ENCODE measurements at regions not wholly inside any gene's neighbourhood (a gene's known extent, or its start where the extent isn't known, plus 50 kb on each side); places are given as distances from the start of the nearest gene placed in this dataset.

DNA sequence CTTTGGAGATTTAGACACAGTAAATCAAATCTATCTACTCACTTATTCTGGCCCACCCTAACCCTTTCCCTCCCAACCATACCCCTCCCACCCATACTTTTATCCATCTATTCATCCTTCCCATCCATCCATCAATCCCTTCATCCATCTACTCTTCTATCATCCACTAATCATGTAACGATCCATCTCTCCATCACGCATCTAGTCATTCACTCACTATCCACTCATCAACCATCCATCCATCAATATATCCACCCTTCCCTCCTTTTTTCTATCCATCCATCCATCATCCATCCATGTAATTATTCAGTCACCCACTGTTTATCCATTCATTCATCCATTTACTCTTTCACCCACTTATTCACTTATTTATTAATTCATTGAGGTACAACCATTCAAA lies 74.0 kb downstream of the FOXD2 start:
- no peak for DNase-seq (ENCODE audit: low read depth in 1 of 2, low spot score in 1 of 2)
- in situ Hi-C loops (cut with HindIII; ENCODE audit: low pct_unique_long_range_greater_than_20kb, low sequenced_read_pairs): no loop called here
- TF ChIP-seq JUND (IDR thresholded peaks at IDR 0.05; ENCODE audit: low read depth): no peak

DNA sequence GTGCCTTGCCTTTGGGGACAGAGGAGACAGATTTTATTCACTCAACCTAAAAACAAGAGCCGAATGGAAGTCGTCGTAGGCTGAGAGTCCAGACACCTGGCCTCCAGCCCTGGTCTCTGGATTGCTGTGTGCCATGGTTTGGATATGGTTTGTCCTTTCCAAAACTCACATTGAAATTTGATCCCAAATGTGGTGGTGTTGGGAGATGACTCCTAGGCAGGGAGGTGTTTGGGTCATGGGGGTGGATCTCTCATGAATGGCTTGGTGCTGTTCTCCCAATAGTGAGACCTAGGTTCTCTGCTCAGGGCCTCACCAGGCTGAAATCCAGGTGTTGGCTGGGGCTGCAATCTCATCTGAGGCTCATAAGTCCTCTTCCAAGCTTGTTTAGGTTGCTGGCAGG lies 75.5 kb downstream of the FOXD2 start:
- TF ChIP-seq JUND (IDR thresholded peaks at IDR 0.05; ENCODE audit: low read depth): no peak
- in situ Hi-C loops (cut with HindIII; ENCODE audit: low pct_unique_long_range_greater_than_20kb, low sequenced_read_pairs): no loop called here
- DNase-seq (ENCODE audit: low read depth in 1 of 2, low spot score in 1 of 2): peak in 1 of 2 experiments; percentile 11

DNA sequence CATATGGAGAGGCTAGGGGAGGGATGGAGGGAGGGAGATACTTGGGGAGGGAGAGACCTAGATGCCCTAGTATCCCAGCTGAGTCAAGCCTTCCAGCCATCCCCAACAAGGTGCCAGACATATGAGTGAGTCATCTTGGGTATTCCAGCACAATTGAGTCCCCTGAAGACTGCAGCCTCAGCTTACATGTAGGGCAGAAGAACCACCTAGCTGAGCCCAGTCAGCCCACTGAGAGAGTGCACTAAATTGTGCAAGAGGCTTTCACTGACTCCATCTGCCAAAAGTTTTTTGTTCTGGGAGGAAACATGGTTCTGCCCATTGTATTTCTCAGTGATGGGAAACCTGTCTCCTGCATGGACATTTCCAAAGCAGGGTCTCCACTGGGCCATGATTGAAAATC lies 76.4 kb downstream of the FOXD2 start:
- no peak for DNase-seq (ENCODE audit: low read depth in 1 of 2, low spot score in 1 of 2)
- in situ Hi-C loops (cut with HindIII; ENCODE audit: low pct_unique_long_range_greater_than_20kb, low sequenced_read_pairs): no loop called here
- no peak for TF ChIP-seq JUND (IDR thresholded peaks at IDR 0.05; ENCODE audit: low read depth)

DNA sequence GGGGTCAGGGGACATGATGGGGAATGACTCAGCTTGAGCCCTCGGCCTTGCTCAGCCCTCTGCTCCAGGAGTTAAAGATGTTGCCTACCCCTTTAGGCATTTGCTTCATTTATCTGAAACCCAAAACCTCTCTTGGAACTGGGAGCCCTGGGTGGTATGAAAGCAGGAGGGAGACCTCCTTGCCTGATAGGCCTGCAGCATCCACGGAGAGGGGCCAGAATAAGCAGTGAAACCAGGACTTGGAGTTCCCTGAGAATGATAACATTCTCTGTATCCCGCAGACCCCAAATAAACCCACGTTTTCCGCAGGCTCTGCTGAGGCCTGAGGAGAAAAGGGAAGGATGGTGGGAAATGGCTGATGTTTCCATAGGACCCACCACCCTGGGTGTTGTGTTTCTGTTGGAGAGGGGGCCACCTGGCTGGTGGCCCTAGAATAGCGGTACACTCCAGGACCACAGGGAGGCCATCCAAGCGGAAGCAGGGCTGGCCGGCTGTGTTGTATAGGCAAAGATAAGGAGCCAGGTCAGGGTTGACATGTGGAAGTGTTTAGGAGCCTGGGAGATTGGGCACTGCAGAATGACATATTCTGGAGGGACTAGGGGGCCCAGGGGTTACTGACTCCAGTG lies 77.4 kb downstream of the FOXD2 start:
- no peak for DNase-seq (ENCODE audit: low read depth in 1 of 2, low spot score in 1 of 2)
- no peak for TF ChIP-seq JUND (IDR thresholded peaks at IDR 0.05; ENCODE audit: low read depth)
- in situ Hi-C loops (cut with HindIII; ENCODE audit: low pct_unique_long_range_greater_than_20kb, low sequenced_read_pairs): no loop called here

DNA sequence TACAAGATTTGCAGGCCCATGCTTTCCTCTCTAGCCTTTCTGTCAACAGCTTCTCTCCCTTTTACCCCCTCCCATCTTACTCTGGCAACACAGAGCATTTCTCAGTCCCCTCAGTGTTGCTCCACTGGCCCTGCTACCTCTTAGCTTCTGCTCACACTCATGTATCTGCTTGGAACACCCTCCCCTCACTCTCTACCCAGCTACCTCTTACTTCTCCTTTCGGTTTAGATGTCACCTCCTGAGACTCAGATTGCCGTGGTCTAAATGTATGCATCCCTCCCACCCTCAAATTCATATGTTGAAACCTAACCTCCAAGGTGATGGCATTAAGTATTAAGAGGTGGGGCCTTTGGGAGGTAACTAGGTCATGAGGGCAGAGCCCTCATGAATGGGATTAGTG lies 80.1 kb downstream of the FOXD2 start:
- no peak for TF ChIP-seq JUND (IDR thresholded peaks at IDR 0.05; ENCODE audit: low read depth)
- no peak for DNase-seq (ENCODE audit: low read depth in 1 of 2, low spot score in 1 of 2)
- in situ Hi-C loops (cut with HindIII; ENCODE audit: low pct_unique_long_range_greater_than_20kb, low sequenced_read_pairs): no loop called here

DNA sequence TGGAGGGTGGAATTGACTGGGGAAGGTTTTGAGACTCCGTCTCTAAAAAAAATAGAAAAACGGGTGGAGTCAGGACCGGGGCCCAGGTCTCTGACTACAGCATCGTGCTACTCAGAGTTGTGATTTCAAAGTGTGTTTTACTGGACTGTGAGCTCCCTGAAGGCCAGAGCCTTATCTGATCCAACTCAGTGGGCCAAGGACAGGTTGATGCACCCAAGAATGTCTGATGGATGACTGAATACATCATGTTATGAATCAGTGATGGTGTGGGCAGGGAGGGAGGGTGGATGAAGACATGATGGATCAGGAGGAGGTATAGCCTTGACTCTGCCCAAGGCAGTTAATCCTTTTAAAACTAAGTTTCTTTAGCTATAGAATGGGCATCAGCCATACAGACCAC lies 81.6 kb downstream of the FOXD2 start:
- in situ Hi-C loops (cut with HindIII; ENCODE audit: low pct_unique_long_range_greater_than_20kb, low sequenced_read_pairs): no loop called here
- TF ChIP-seq JUND (IDR thresholded peaks at IDR 0.05; ENCODE audit: low read depth): no peak
- no peak for DNase-seq (ENCODE audit: low read depth in 1 of 2, low spot score in 1 of 2)

DNA sequence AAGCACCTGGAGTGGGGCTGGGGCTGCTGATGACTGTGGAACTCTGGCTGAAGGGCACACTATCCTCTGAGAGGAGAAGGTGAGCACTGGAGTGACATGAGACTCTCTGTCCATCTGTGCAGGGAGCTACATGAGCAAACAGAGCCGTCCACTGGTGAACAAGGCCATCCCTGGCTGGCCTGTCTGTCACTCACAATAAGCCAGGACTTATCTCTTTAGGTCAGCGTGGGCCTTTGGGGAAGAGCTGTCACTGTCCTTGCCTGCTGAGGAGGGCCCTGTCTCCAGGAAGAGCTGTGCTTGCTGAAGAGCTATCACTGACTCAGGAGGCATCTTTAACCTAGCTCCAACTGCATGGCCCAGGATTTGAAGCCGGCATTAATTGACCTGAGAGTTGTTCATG lies 82.1 kb downstream of the FOXD2 start:
- in situ Hi-C loops (cut with HindIII; ENCODE audit: low pct_unique_long_range_greater_than_20kb, low sequenced_read_pairs): no loop called here
- no peak for DNase-seq (ENCODE audit: low read depth in 1 of 2, low spot score in 1 of 2)
- no peak for TF ChIP-seq JUND (IDR thresholded peaks at IDR 0.05; ENCODE audit: low read depth)

DNA sequence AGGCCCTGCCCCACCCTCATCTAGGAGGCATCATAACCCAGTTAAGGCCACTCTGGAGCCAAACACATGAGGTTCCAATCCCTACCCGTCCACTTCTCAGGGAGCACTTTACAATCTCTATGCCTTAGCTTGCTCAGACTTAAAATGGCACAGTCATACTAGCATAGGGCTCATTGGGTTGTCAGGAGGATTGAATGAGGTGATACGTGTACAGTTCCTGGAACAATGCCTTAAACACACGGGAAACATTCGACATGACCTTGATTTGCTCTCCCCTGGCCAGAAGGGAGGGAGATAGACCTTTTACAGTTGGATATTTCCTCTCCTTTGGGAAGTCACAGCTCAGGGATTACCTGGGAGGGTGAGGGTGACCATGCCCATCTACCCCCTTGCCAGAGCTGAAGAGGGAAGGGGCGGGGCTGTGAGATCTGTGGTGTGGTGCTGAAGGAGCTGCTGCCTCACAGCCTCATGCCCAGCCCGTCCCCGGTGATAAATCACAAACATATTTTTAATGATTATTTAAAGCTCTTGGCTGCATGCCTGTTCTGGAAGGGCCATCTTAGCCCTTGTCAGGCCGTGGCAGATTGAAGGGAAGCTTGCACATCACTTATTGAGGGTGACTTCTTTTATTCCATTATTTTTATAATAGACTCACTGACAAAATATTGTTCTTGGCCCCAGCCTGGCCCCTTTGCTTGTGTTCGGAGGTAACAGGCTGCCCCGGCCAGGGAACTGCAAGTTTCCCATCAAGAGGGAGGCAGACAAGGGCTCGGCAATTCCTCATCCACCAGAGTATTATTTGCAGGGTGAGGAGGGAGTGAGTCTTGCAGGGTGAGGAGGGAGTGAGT lies 83.4 kb downstream of the FOXD2 start:
- DNase-seq (ENCODE audit: low read depth in 1 of 2, low spot score in 1 of 2): no peak
- no peak for TF ChIP-seq JUND (IDR thresholded peaks at IDR 0.05; ENCODE audit: low read depth)
- in situ Hi-C loops (cut with HindIII; ENCODE audit: low pct_unique_long_range_greater_than_20kb, low sequenced_read_pairs): no loop called here

DNA sequence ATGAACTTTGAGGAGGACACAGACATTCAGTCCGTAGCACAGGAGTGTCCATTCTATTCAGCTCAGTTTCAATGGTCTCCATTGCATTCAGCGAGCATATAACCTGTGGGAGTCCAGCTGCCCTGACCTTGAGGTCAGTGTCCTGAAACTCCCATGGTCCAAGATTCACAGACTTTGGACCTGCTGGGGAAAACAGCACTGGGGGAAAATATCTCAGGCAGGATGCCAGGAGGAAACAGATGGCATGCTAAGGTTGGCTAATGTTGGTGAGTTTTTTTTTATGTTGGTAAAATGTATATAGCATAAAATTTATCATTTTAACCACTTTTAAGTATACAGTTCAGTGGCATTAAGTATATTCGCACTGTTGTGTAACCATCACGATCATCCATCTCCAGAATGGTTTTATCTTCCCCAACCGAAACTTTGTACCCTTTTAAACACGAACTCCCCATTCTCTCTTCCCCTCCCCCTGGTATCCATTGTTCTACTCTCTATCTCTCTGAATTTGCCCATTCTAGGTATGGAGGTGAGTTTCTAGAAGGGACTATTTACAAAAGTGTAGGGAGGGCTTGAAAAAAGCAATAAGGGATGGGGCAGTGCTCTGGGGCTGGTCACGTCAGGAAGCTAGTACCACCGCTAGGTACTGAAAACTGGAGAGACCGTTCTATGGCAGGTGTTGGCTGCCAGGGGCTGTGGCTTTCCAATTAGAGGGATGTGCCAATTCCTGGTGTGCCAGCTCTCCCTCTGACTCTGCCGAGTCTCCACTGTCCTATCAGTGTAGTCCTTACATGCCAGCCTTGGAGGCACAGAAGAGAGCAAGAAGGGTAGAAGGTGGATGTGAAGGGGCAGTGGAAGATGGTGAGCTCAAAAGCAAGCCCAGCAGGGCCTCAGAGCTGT lies 85.3 kb downstream of the FOXD2 start:
- DNase-seq (ENCODE audit: low read depth in 1 of 2, low spot score in 1 of 2): no peak
- in situ Hi-C loops (cut with HindIII; ENCODE audit: low pct_unique_long_range_greater_than_20kb, low sequenced_read_pairs): no loop called here
- TF ChIP-seq JUND (IDR thresholded peaks at IDR 0.05; ENCODE audit: low read depth): no peak

DNA sequence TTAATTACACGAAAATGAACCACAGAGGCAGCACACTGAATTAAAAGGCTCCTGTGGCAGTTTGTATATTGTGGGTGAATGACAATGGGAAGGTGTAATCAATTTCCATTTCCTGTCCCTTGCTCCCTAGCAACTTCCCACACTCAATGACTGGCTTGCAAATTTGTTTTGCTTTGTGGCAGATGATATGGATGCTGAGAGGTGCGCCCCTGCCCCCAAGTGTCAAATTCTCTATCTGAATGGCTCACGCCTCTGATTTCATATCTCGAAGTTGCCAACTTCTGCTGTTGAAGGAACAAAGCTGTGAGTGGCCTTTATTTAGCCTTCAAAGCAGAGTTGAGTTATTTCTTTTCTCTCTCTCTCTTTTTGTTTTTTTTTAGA lies 86.0 kb downstream of the FOXD2 start:
- DNase-seq (ENCODE audit: low read depth in 1 of 2, low spot score in 1 of 2): no peak
- in situ Hi-C loops (cut with HindIII; ENCODE audit: low pct_unique_long_range_greater_than_20kb, low sequenced_read_pairs): no loop called here
- TF ChIP-seq JUND (IDR thresholded peaks at IDR 0.05; ENCODE audit: low read depth): no peak

DNA sequence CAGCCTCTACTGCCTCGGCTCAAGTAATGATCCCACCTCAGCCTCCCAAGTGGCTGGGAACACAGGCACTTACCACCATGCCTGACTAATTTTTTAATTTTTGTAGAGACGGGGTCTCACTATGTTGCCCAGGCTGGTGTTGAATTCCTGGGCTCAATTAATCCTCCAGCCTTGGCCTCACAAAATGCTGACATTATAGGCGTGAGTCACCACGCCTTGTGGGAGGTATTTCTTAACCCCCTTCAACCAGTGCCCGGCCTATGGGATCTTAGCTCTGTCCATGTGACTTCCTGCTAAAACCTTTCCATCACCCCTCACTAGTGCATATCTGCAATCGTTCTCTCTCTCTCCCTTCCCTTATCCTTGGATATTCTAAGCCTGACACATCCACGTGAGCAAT lies 86.4 kb downstream of the FOXD2 start:
- no peak for DNase-seq (ENCODE audit: low read depth in 1 of 2, low spot score in 1 of 2)
- TF ChIP-seq JUND (IDR thresholded peaks at IDR 0.05; ENCODE audit: low read depth): no peak
- in situ Hi-C loops (cut with HindIII; ENCODE audit: low pct_unique_long_range_greater_than_20kb, low sequenced_read_pairs): no loop called here

DNA sequence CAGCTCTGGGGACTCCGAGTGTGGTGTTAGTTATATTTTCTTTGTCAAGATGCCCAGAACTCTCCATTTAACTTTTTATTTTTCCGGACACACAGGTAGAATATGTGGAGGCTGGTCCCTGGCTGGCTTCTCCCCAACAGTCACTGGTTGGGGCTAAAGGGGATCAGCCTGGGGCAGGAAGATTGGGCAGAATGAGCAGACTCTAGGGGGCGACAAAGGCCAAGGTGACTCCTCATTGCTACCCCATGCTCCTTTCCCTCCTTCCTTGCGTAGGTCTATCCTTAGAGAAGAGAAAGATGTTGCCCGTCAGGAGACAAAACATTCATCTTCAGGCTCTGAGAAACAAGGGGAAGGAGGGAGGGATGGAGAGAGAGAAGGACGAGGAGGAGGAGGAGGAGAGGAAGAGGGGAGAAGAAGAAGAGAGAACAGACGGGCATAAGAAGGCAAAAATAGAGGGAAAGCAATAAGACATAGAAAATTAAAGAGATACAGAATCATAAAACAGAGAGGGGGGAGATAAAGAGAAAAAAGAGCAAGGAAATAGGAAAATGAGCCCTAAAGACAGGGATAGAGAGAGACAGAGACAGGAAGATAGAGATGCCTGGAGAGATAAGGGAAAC lies 89.9 kb downstream of the FOXD2 start:
- TF ChIP-seq JUND (IDR thresholded peaks at IDR 0.05; ENCODE audit: low read depth): no peak
- DNase-seq (ENCODE audit: low read depth in 1 of 2, low spot score in 1 of 2): peak in 1 of 2 experiments; percentile 49
- in situ Hi-C loops (cut with HindIII; ENCODE audit: low pct_unique_long_range_greater_than_20kb, low sequenced_read_pairs): no loop called here
